Stimulated activated naive CD8-positive, alpha-beta T cell treated with anti-CD3 and anti-CD28 coated beads, Interleukin-15, Interleukin-2, amounts not matched to agents 100 ng/mL and 50 ng/mL, for 24 hours (primary cell): ENCODE measurements at regions not wholly inside any gene's neighbourhood (a gene's known extent, or its start where the extent isn't known, plus 50 kb on each side); places are given as distances from the start of the nearest gene placed in this dataset.

Experiments
- H3K27ac Mint-ChIP-seq: one replicate; pipeline ENCODE4 v1.8.0; 2021; ENCODE audit warnings: mild to moderate bottlenecking, mixed read lengths
- H3K27me3 Mint-ChIP-seq: one replicate; pipeline ENCODE4 v1.8.0; 2021; ENCODE audit warnings: mixed read lengths
- H3K36me3 Mint-ChIP-seq: one replicate; pipeline ENCODE4 v1.8.0; 2021; ENCODE audit warnings: low read depth, mixed read lengths
- H3K4me1 Mint-ChIP-seq: one replicate; pipeline ENCODE4 v1.8.0; 2021; ENCODE audit warnings: low read depth, mixed read lengths
- H3K4me3 Mint-ChIP-seq: one replicate; pipeline ENCODE4 v1.8.0; 2021; ENCODE audit warnings: mild to moderate bottlenecking, mixed read lengths
- H3K9me3 Mint-ChIP-seq: one replicate; pipeline ENCODE4 v1.8.0; 2021; ENCODE audit warnings: mixed read lengths

GRCh38 chr6:22696481-22696880, 127.1 kb downstream of the HDGFL1 start:
- no peak overlapping the region for H3K4me3 Mint-ChIP-seq
- H3K27ac Mint-ChIP-seq: no peak overlapping the region
- no peaks in the 10 kb centered on the region for H3K36me3 Mint-ChIP-seq
- no peaks in the 10 kb centered on the region for H3K4me1 Mint-ChIP-seq
- H3K9me3 Mint-ChIP-seq: no peaks in the 10 kb centered on the region
- H3K27me3 Mint-ChIP-seq: no peaks in the 10 kb centered on the region

GRCh38 chr6:22697306-22697705, 127.9 kb downstream of the HDGFL1 start:
- no peak overlapping the region for H3K27ac Mint-ChIP-seq
- no peaks in the 10 kb centered on the region for H3K36me3 Mint-ChIP-seq
- no peaks in the 10 kb centered on the region for H3K27me3 Mint-ChIP-seq
- H3K4me3 Mint-ChIP-seq: no peak overlapping the region
- no peaks in the 10 kb centered on the region for H3K9me3 Mint-ChIP-seq
- H3K4me1 Mint-ChIP-seq: no peaks in the 10 kb centered on the region

- Mint-ChIP-seq H3K27ac (no peak overlapping the region), H3K4me1 (no peaks in the 10 kb centered on the region), H3K4me3 (no peak overlapping the region), H3K27me3 (no peaks in the 10 kb centered on the region), H3K9me3 (no peaks in the 10 kb centered on the region), H3K36me3 (no peaks in the 10 kb centered on the region)
Measured at GRCh38 chr6:22699151-22699550, 129.8 kb downstream of the HDGFL1 start.

- Mint-ChIP-seq H3K4me3 (no peak overlapping the region), H3K4me1 (no peaks in the 10 kb centered on the region), H3K36me3 (no peaks in the 10 kb centered on the region), H3K27me3 (no peaks in the 10 kb centered on the region), H3K9me3 (no peaks in the 10 kb centered on the region), H3K27ac (no peak overlapping the region)
Measured at GRCh38 chr6:22706651-22707050, 137.3 kb downstream of the HDGFL1 start.

- Mint-ChIP-seq H3K4me3 (no peak overlapping the region), H3K36me3 (no peaks in the 10 kb centered on the region), H3K27me3 (no peaks in the 10 kb centered on the region), H3K9me3 (no peaks in the 10 kb centered on the region), H3K27ac (no peak overlapping the region), H3K4me1 (no peaks in the 10 kb centered on the region)
Measured at GRCh38 chr6:22708469-22708868, 139.1 kb downstream of the HDGFL1 start.

GRCh38 chr6:22709803-22710202, 140.4 kb downstream of the HDGFL1 start:
- Mint-ChIP-seq H3K36me3 (no peaks in the 10 kb centered on the region), H3K9me3 (no peaks in the 10 kb centered on the region), H3K4me3 (no peak overlapping the region), H3K27me3 (no peaks in the 10 kb centered on the region), H3K4me1 (no peaks in the 10 kb centered on the region), H3K27ac (no peak overlapping the region)

GRCh38 chr6:22716721-22717120, 147.4 kb downstream of the HDGFL1 start:
- no peak overlapping the region for H3K4me3 Mint-ChIP-seq
- H3K27ac Mint-ChIP-seq: no peak overlapping the region
- no peaks in the 10 kb centered on the region for H3K4me1 Mint-ChIP-seq
- peaks cover 6% of the 10 kb centered on the region for H3K9me3 Mint-ChIP-seq
- H3K27me3 Mint-ChIP-seq: no peaks in the 10 kb centered on the region
- no peaks in the 10 kb centered on the region for H3K36me3 Mint-ChIP-seq

- Mint-ChIP-seq H3K27me3 (no peaks in the 10 kb centered on the region), H3K27ac (no peak overlapping the region), H3K4me1 (no peaks in the 10 kb centered on the region), H3K36me3 (no peaks in the 10 kb centered on the region), H3K4me3 (no peak overlapping the region), H3K9me3 (peaks cover 12% of the 10 kb centered on the region)
Measured at GRCh38 chr6:22717915-22718314, 148.5 kb downstream of the HDGFL1 start.

GRCh38 chr6:22722913-22723312, 153.5 kb downstream of the HDGFL1 start:
- Mint-ChIP-seq H3K4me1 (no peaks in the 10 kb centered on the region), H3K27ac (no peak overlapping the region), H3K36me3 (no peaks in the 10 kb centered on the region), H3K27me3 (no peaks in the 10 kb centered on the region), H3K9me3 (peaks cover 17% of the 10 kb centered on the region), H3K4me3 (no peak overlapping the region)

- Mint-ChIP-seq H3K4me3 (no peak overlapping the region), H3K4me1 (no peaks in the 10 kb centered on the region), H3K27ac (no peak overlapping the region), H3K27me3 (no peaks in the 10 kb centered on the region), H3K9me3 (peaks cover 9% of the 10 kb centered on the region), H3K36me3 (no peaks in the 10 kb centered on the region)
Measured at GRCh38 chr6:22726966-22727365, 157.6 kb downstream of the HDGFL1 start.

- H3K4me1 Mint-ChIP-seq: no peaks in the 10 kb centered on the region
- no peaks in the 10 kb centered on the region for H3K36me3 Mint-ChIP-seq
- no peak overlapping the region for H3K27ac Mint-ChIP-seq
- H3K4me3 Mint-ChIP-seq: no peak overlapping the region
- no peaks in the 10 kb centered on the region for H3K27me3 Mint-ChIP-seq
- H3K9me3 Mint-ChIP-seq: peaks cover 7% of the 10 kb centered on the region
Measured at GRCh38 chr6:22727710-22728109, 158.3 kb downstream of the HDGFL1 start.

- no peaks in the 10 kb centered on the region for H3K4me1 Mint-ChIP-seq
- H3K36me3 Mint-ChIP-seq: no peaks in the 10 kb centered on the region
- no peaks in the 10 kb centered on the region for H3K27me3 Mint-ChIP-seq
- H3K4me3 Mint-ChIP-seq: no peak overlapping the region
- H3K9me3 Mint-ChIP-seq: peaks cover 12% of the 10 kb centered on the region
- H3K27ac Mint-ChIP-seq: no peak overlapping the region
Measured at GRCh38 chr6:22732176-22732970, 163.0 kb downstream of the HDGFL1 start.

- Mint-ChIP-seq H3K27me3 (no peaks in the 10 kb centered on the region), H3K9me3 (peaks cover 12% of the 10 kb centered on the region), H3K27ac (no peak overlapping the region), H3K4me3 (no peak overlapping the region), H3K36me3 (no peaks in the 10 kb centered on the region), H3K4me1 (no peaks in the 10 kb centered on the region)
Measured at GRCh38 chr6:22736740-22737139, 167.4 kb downstream of the HDGFL1 start.

GRCh38 chr6:22737331-22737730, 168.0 kb downstream of the HDGFL1 start:
- Mint-ChIP-seq H3K36me3 (no peaks in the 10 kb centered on the region), H3K27me3 (no peaks in the 10 kb centered on the region), H3K4me3 (no peak overlapping the region), H3K9me3 (peaks cover 12% of the 10 kb centered on the region), H3K4me1 (no peaks in the 10 kb centered on the region), H3K27ac (no peak overlapping the region)

- no peaks in the 10 kb centered on the region for H3K4me1 Mint-ChIP-seq
- no peak overlapping the region for H3K27ac Mint-ChIP-seq
- no peaks in the 10 kb centered on the region for H3K27me3 Mint-ChIP-seq
- peaks cover 12% of the 10 kb centered on the region for H3K9me3 Mint-ChIP-seq
- no peak overlapping the region for H3K4me3 Mint-ChIP-seq
- H3K36me3 Mint-ChIP-seq: no peaks in the 10 kb centered on the region
Measured at GRCh38 chr6:22738194-22738593, 168.8 kb downstream of the HDGFL1 start.

- Mint-ChIP-seq H3K27ac (no peak overlapping the region), H3K9me3 (no peaks in the 10 kb centered on the region), H3K4me1 (no peaks in the 10 kb centered on the region), H3K36me3 (no peaks in the 10 kb centered on the region), H3K27me3 (no peaks in the 10 kb centered on the region), H3K4me3 (no peak overlapping the region)
Measured at GRCh38 chr6:22747571-22747970, 178.2 kb downstream of the HDGFL1 start.
